NCI-H345 treated with DMSO at 0.1 percent for 48 hours (cell line): ENCODE measurements at regions not wholly inside any gene's neighbourhood (a gene's known extent, or its start where the extent isn't known, plus 50 kb on each side); places are given as distances from the start of the nearest gene placed in this dataset.

ENCODE experiments used
- DNase-seq: peaks from one replicate; lab custom pipeline; 2025; ENCODE audit not compliant: unreplicated experiment; lab: John Stamatoyannopoulos, UW

GRCh38 chr14:65243766-65244442, 141.6 kb upstream of the MAX start:
- no peak for DNase-seq

GRCh38 chr14:65249471-65250161, 147.3 kb upstream of the MAX start:
- no peak for DNase-seq

GRCh38 chr14:65250162-65250495, 147.8 kb upstream of the MAX start:
- DNase-seq, result no peak

- no peak for DNase-seq
Observed at GRCh38 chr14:65251213-65251612, 148.9 kb upstream of the MAX start.

GRCh38 chr14:65252482-65253255, 150.4 kb upstream of the MAX start:
- DNase-seq, result no peak

- no peak for DNase-seq
Observed at GRCh38 chr14:65255029-65255545, 152.8 kb upstream of the MAX start.

GRCh38 chr14:65255583-65256461, 153.5 kb upstream of the MAX start:
- DNase-seq, result peak; percentile 54

- DNase-seq, result no peak
Observed at GRCh38 chr14:65256714-65257113, 154.4 kb upstream of the MAX start.

GRCh38 chr14:65257425-65257824, 155.1 kb upstream of the FUT8 start:
- DNase-seq, result no peak

- DNase-seq, result no peak
Observed at GRCh38 chr14:65258391-65258790, 154.1 kb upstream of the FUT8 start.

GRCh38 chr14:65259000-65259399, 153.5 kb upstream of the FUT8 start:
- DNase-seq, result no peak

- no peak for DNase-seq
Observed at GRCh38 chr14:65260786-65261185, 151.7 kb upstream of the FUT8 start.

GRCh38 chr14:65261425-65261920, 151.1 kb upstream of the FUT8 start:
- no peak for DNase-seq

GRCh38 chr14:65261946-65262345, 150.6 kb upstream of the FUT8 start:
- no peak for DNase-seq

GRCh38 chr14:65263177-65263788, 149.2 kb upstream of the FUT8 start:
- no peak for DNase-seq

- DNase-seq, result no peak
Observed at GRCh38 chr14:65267856-65268255, 144.7 kb upstream of the FUT8 start.

GRCh38 chr14:65268594-65268993, 143.9 kb upstream of the FUT8 start:
- DNase-seq, result no peak

- no peak for DNase-seq
Observed at GRCh38 chr14:65269732-65270131, 142.8 kb upstream of the FUT8 start.

- no peak for DNase-seq
Observed at GRCh38 chr14:65277027-65277426, 135.5 kb upstream of the FUT8 start.

GRCh38 chr14:65277580-65278270, 134.8 kb upstream of the FUT8 start:
- DNase-seq, result no peak
